Testis (tissue), 2 donors: ENCODE measurements at regions not wholly inside any gene's neighbourhood (a gene's known extent, or its start where the extent isn't known, plus 50 kb on each side); places are given as distances from the start of the nearest gene placed in this dataset.

Source experiments
- POLR2A ChIP-seq: fragments of 450-650 bp; IDR thresholded peaks from one replicate; pipeline ENCODE4 v1.6.1; 2017; ENCODE audit warnings: antibody characterized with exemption, mild to moderate bottlenecking, moderate library complexity
- TF ChIP-seq, protein P1 (sequence below), 3 experiments: fragments of 450-650 bp in 2 of 3; fragments of 200-600 bp in 1 of 3; sonication (generic) in 1 of 3; IDR thresholded peaks; one replicate each; pipeline ENCODE4 v1.5.1; 2016 to 2019; ENCODE audit warnings: antibody characterized with exemption in 3 of 3, mild to moderate bottlenecking in 2 of 3, moderate library complexity in 1 of 3

DNA sequence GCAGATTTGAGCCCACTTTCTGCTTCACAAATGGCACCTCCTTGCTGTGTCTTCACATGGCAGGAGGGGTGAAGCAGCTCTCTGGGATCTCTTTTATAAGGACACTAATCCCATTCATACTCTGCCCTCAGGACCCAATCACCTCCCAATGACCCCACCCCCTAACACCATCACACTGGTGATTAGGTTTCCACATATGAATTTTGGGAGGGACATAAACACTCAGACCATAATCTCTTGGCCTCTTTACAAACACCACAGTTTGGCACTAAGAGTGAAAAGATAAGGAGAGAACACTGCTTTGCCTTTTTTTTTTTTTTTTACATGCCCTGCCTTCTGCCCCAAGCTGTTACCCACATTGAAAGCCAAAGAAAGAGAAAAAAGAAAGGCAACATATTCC is 166.2 kb upstream of the NFIA start:
- TF ChIP-seq, protein P1, sequence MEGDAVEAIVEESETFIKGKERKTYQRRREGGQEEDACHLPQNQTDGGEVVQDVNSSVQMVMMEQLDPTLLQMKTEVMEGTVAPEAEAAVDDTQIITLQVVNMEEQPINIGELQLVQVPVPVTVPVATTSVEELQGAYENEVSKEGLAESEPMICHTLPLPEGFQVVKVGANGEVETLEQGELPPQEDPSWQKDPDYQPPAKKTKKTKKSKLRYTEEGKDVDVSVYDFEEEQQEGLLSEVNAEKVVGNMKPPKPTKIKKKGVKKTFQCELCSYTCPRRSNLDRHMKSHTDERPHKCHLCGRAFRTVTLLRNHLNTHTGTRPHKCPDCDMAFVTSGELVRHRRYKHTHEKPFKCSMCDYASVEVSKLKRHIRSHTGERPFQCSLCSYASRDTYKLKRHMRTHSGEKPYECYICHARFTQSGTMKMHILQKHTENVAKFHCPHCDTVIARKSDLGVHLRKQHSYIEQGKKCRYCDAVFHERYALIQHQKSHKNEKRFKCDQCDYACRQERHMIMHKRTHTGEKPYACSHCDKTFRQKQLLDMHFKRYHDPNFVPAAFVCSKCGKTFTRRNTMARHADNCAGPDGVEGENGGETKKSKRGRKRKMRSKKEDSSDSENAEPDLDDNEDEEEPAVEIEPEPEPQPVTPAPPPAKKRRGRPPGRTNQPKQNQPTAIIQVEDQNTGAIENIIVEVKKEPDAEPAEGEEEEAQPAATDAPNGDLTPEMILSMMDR (IDR thresholded peaks at IDR 0.05) = no peak
- TF ChIP-seq POLR2A = no peak
